HL-60 (cell line): ENCODE measurements at regions not wholly inside any gene's neighbourhood (a gene's known extent, or its start where the extent isn't known, plus 50 kb on each side); places are given as distances from the start of the nearest gene placed in this dataset.

Source experiments
- CTCF ChIP-seq: IDR thresholded peaks from one replicate; pipeline ENCODE4 v1.5.1; 2011; ENCODE audit warnings: low read length, control low read depth, inconsistent platforms; ENCODE audit not compliant: insufficient read depth
- GABPA ChIP-seq: IDR thresholded peaks from 2 replicates; pipeline ENCODE4 v1.6.1; 2012; ENCODE audit warnings: low read depth
- POLR2AphosphoS5 ChIP-seq: IDR thresholded peaks from 2 replicates; pipeline ENCODE4 v1.6.1; 2012; ENCODE audit warnings: low read depth
- SPI1 ChIP-seq: IDR thresholded peaks from 2 replicates; pipeline ENCODE4 v1.6.1; 2012; ENCODE audit warnings: low read depth, mild to moderate bottlenecking, borderline replicate concordance
- TF ChIP-seq, protein P1 (sequence below): IDR thresholded peaks from 2 replicates; pipeline ENCODE4 v1.6.1; 2012; ENCODE audit warnings: low read depth; ENCODE audit not compliant: insufficient replicate concordance

GRCh38 chr7:144957998-144958397, 122.1 kb upstream of the TPK1 start:
- TF ChIP-seq CTCF (no peak), POLR2AphosphoS5 (no peak), GABPA (no peak), SPI1 (no peak)
- TF ChIP-seq, protein P1, sequence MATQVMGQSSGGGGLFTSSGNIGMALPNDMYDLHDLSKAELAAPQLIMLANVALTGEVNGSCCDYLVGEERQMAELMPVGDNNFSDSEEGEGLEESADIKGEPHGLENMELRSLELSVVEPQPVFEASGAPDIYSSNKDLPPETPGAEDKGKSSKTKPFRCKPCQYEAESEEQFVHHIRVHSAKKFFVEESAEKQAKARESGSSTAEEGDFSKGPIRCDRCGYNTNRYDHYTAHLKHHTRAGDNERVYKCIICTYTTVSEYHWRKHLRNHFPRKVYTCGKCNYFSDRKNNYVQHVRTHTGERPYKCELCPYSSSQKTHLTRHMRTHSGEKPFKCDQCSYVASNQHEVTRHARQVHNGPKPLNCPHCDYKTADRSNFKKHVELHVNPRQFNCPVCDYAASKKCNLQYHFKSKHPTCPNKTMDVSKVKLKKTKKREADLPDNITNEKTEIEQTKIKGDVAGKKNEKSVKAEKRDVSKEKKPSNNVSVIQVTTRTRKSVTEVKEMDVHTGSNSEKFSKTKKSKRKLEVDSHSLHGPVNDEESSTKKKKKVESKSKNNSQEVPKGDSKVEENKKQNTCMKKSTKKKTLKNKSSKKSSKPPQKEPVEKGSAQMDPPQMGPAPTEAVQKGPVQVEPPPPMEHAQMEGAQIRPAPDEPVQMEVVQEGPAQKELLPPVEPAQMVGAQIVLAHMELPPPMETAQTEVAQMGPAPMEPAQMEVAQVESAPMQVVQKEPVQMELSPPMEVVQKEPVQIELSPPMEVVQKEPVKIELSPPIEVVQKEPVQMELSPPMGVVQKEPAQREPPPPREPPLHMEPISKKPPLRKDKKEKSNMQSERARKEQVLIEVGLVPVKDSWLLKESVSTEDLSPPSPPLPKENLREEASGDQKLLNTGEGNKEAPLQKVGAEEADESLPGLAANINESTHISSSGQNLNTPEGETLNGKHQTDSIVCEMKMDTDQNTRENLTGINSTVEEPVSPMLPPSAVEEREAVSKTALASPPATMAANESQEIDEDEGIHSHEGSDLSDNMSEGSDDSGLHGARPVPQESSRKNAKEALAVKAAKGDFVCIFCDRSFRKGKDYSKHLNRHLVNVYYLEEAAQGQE = no peak
